ENCODE measurements at regions not wholly inside any gene's neighbourhood (a gene's known extent, or its start where the extent isn't known, plus 50 kb on each side); places are given as distances from the start of the nearest gene placed in this dataset.

- no peak overlapping the region for H2BK20ac ChIP-seq (ENCODE audit: low read depth, low read length, poor library complexity, severe bottlenecking)
- H3K4ac ChIP-seq (ENCODE audit: low read depth, low read length), result no peak overlapping the region
- H3K79me2 ChIP-seq (ENCODE audit: insufficient read depth, low read length), result no peaks in the 10 kb centered on the region
- no peak overlapping the region for H3T11ph ChIP-seq (ENCODE audit: low read length)
- Mint-ChIP-seq H3K27me3 (ENCODE audit: low read depth) (peaks cover 13% of the 10 kb centered on the region), H3K4me3 (no peak overlapping the region), H3K9me3 (no peaks in the 10 kb centered on the region), H3K4me1 (peaks cover 0 to 6% of the 10 kb centered on the region in 2 experiments; a peak in 1 of 4 replicates), H3K27ac (no peak overlapping the region), H3K36me3 (ENCODE audit: insufficient read depth in 1 of 3, low read depth in 3 of 3) (no peaks in the 10 kb centered on the region)
- WGBS (ENCODE audit: extremely low coverage, insufficient read length, low lambda C conversion rate), result no CpG with 5 or more reads among the region's 4 CpGs
- H3K14ac ChIP-seq (ENCODE audit: insufficient read depth, low read length), result no peak overlapping the region
- no peaks in the 10 kb centered on the region for H3K79me1 ChIP-seq (ENCODE audit: insufficient read depth, low read depth, low read length, poor library complexity, severe bottlenecking)
- no peaks in the 10 kb centered on the region for H4K20me1 ChIP-seq (ENCODE audit: control insufficient read depth, insufficient read depth, insufficient read length)
- no peaks in the 10 kb centered on the region; the same call in 1 of the 2 replicates for H3K27me3 ChIP-seq (ENCODE audit: insufficient read depth, low read length)
- no peak overlapping the region for H3K27ac ChIP-seq (ENCODE audit: insufficient read length, low read depth, low read length)
- H2BK12ac ChIP-seq (ENCODE audit: insufficient read length, low read depth, low read length), result no peak overlapping the region
- H2AK5ac ChIP-seq (ENCODE audit: insufficient read length, low read length), result no peak overlapping the region
- H3K23ac ChIP-seq (ENCODE audit: insufficient read length, low read depth, low read length), result no peak overlapping the region
- no peaks in the 10 kb centered on the region for H3K9me3 ChIP-seq (ENCODE audit: control insufficient read depth, low read depth, low read length)
- DNase-seq, result no peak
- no peak overlapping the region for H3K4me2 ChIP-seq (ENCODE audit: insufficient read depth, insufficient read length, low read length)
- no peak overlapping the region for H3K56ac ChIP-seq (ENCODE audit: insufficient read length, low read depth, low read length)
- no peak overlapping the region for H4K5ac ChIP-seq (ENCODE audit: insufficient read length, low read depth, low read length)
- no peak overlapping the region for H4K8ac ChIP-seq (replicated peaks; ENCODE audit: insufficient read length, low read depth, low read length)
- H3K23me2 ChIP-seq (ENCODE audit: insufficient read length, low read depth, low read length, poor library complexity, severe bottlenecking), result no peaks in the 10 kb centered on the region
- no peak overlapping the region for H4K91ac ChIP-seq (ENCODE audit: insufficient read length, low read depth, low read length)
- H3K18ac ChIP-seq (ENCODE audit: insufficient read length, low read depth, low read length), result no peak overlapping the region
- no peak overlapping the region for H2AFZ ChIP-seq (ENCODE audit: low read length)
- H2BK15ac ChIP-seq (ENCODE audit: low read depth, low read length), result no peak overlapping the region
- no peak overlapping the region for H2BK120ac ChIP-seq (ENCODE audit: low read depth, low read length, poor library complexity, severe bottlenecking)
- H2BK5ac ChIP-seq (ENCODE audit: insufficient read length, low read length), result no peak overlapping the region
- no peak overlapping the region for H3K9ac ChIP-seq (ENCODE audit: extremely low read depth, insufficient read length, low read length)
- no peak for TF ChIP-seq CTCF (conservative IDR thresholded peaks at IDR 0.05)
- no peaks in the 10 kb centered on the region for H3K4me1 ChIP-seq (ENCODE audit: insufficient read depth, low read length)
Measured at GRCh38 chr6:92840246-92840930, 579.0 kb downstream of the EPHA7 start.

Measured in H9 (cell line).